ENCODE measurements at regions not wholly inside any gene's neighbourhood (a gene's known extent, or its start where the extent isn't known, plus 50 kb on each side); places are given as distances from the start of the nearest gene placed in this dataset.

DNA sequence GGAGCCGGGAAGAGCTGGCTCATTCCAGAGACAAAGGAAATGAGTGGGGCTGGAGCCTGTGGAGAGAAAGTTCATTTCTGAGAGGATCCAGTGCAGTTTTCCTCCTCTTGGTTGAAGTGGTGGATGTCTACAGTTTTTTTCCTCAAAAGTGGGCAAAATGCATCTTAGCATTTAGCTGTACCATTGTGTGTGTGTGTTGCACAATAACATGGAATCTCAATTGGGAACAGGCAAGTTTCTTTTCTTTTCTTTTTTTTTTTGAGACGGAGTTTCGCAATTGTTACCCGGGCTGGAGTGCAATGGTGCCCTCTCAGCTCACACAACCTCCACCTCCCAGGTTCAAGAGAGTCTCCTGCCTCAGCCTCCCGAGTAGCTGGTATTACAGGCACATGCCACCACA lies 101.5 kb upstream of the UBE2E1 start:
- TF ChIP-seq, protein P1, sequence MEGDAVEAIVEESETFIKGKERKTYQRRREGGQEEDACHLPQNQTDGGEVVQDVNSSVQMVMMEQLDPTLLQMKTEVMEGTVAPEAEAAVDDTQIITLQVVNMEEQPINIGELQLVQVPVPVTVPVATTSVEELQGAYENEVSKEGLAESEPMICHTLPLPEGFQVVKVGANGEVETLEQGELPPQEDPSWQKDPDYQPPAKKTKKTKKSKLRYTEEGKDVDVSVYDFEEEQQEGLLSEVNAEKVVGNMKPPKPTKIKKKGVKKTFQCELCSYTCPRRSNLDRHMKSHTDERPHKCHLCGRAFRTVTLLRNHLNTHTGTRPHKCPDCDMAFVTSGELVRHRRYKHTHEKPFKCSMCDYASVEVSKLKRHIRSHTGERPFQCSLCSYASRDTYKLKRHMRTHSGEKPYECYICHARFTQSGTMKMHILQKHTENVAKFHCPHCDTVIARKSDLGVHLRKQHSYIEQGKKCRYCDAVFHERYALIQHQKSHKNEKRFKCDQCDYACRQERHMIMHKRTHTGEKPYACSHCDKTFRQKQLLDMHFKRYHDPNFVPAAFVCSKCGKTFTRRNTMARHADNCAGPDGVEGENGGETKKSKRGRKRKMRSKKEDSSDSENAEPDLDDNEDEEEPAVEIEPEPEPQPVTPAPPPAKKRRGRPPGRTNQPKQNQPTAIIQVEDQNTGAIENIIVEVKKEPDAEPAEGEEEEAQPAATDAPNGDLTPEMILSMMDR (IDR thresholded peaks at IDR 0.05) = no peak
- Mint-ChIP-seq H3K4me3 (no peak overlapping the region), H3K9me3 (no peaks in the 10 kb centered on the region), H3K4me1 (ENCODE audit: low read depth) (no peaks in the 10 kb centered on the region), H3K27me3 (no peaks in the 10 kb centered on the region), H3K36me3 (ENCODE audit: low read depth) (no peaks in the 10 kb centered on the region), H3K27ac (no peak overlapping the region)
- ChIA-PET POLR2A (no interaction called here), CTCF (no interaction called here)
- Histone ChIP-seq H3K4me3 (ENCODE audit: low read length) (no peak overlapping the region), H3K27ac (ENCODE audit: low read depth in 1 of 2, low read length in 2 of 2) (no peak overlapping the region), H3K9me3 (ENCODE audit: control insufficient read depth in 1 of 2, insufficient read depth in 1 of 2, low read length in 2 of 2) (no peaks in the 10 kb centered on the region), H3K4me1 (ENCODE audit: insufficient read depth, low read length) (no peaks in the 10 kb centered on the region), H3K27me3 (ENCODE audit: control insufficient read depth in 1 of 2, insufficient read depth in 2 of 2, low read length in 2 of 2) (peaks cover 0 to 4% of the 10 kb centered on the region in 2 experiments), H3K36me3 (ENCODE audit: insufficient read depth, low read length) (no peaks in the 10 kb centered on the region)
- DNase-seq (no peak), ATAC-seq (ENCODE audit: poor library complexity) (no peak)
- intact Hi-C loops (cut with DNase I, micrococcal nuclease) = no loop called here

DNA sequence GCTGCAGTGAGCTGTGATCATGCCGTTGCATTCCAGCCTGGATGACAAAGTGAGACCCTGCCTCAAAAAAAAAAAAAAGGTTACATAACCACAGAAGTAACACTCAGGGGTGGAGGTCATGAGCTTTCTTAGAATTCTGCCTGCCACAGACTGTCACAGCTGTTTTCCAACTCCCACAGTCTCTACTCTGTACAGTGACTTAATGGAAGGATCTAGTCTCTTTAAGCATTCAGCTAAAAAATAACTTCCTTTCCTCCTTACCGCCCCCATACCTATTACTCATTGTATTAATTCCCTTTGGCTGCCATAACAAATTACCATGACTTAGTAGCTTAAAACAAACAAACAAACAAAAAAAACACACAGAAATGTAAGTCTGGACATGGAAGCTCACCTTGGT lies 99.6 kb upstream of the UBE2E1 start:
- TF ChIP-seq, protein P1 (IDR thresholded peaks at IDR 0.05) = no peak
- intact Hi-C loops (cut with DNase I, micrococcal nuclease) = no loop called here
- Mint-ChIP-seq H3K9me3 (no peaks in the 10 kb centered on the region), H3K36me3 (ENCODE audit: low read depth) (no peaks in the 10 kb centered on the region), H3K4me3 (no peak overlapping the region), H3K27ac (no peak overlapping the region), H3K4me1 (ENCODE audit: low read depth) (no peaks in the 10 kb centered on the region), H3K27me3 (no peaks in the 10 kb centered on the region)
- no peaks in the 10 kb centered on the region for H3K9me3 ChIP-seq (ENCODE audit: control insufficient read depth in 1 of 2, insufficient read depth in 1 of 2, low read length in 2 of 2)
- ATAC-seq (ENCODE audit: poor library complexity) (no peak), DNase-seq (no peak)
- no peak overlapping the region for H3K4me3 ChIP-seq (ENCODE audit: low read length)
- peaks cover 0 to 4% of the 10 kb centered on the region in 2 experiments for H3K27me3 ChIP-seq (ENCODE audit: control insufficient read depth in 1 of 2, insufficient read depth in 2 of 2, low read length in 2 of 2)
- H3K4me1 ChIP-seq (ENCODE audit: insufficient read depth, low read length) = no peaks in the 10 kb centered on the region
- ChIA-PET POLR2A (no interaction called here), CTCF (no interaction called here)
- H3K27ac ChIP-seq (ENCODE audit: low read depth in 1 of 2, low read length in 2 of 2) = no peak overlapping the region
- no peaks in the 10 kb centered on the region for H3K36me3 ChIP-seq (ENCODE audit: insufficient read depth, low read length)

DNA sequence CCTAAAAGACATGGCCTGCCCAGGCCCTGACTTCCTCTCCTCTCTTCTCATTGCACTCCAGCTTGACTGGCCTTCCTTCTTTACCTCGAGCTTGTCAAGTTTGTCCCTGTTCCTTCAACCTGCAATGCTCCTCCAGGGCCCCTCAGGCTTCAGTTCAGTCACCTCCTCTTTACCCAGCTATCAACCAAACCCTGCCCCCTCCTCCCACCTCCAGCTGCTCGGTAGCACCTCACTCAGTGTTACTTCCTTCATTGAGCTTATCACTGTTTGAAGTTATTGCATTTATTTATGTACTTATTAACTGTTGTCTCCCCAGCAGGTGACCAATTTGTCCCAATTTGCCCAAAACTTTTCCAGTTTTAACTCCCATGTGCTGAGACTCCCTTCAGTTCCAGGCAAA lies 95.8 kb upstream of the UBE2E1 start:
- Mint-ChIP-seq H3K27me3 (no peaks in the 10 kb centered on the region), H3K9me3 (no peaks in the 10 kb centered on the region), H3K27ac (no peak overlapping the region), H3K36me3 (ENCODE audit: low read depth) (no peaks in the 10 kb centered on the region), H3K4me1 (ENCODE audit: low read depth) (no peaks in the 10 kb centered on the region), H3K4me3 (no peak overlapping the region)
- TF ChIP-seq, protein P1 (IDR thresholded peaks at IDR 0.05) = no peak
- intact Hi-C loops (cut with DNase I, micrococcal nuclease) = no loop called here
- ATAC-seq (ENCODE audit: poor library complexity) (no peak), DNase-seq (no peak)
- Histone ChIP-seq H3K4me3 (ENCODE audit: low read length) (no peak overlapping the region), H3K4me1 (ENCODE audit: insufficient read depth, low read length) (no peaks in the 10 kb centered on the region), H3K9me3 (ENCODE audit: control insufficient read depth in 1 of 2, insufficient read depth in 1 of 2, low read length in 2 of 2) (no peaks in the 10 kb centered on the region), H3K27me3 (ENCODE audit: control insufficient read depth in 1 of 2, insufficient read depth in 2 of 2, low read length in 2 of 2) (peaks cover 0 to 10% of the 10 kb centered on the region in 2 experiments), H3K27ac (ENCODE audit: low read depth in 1 of 2, low read length in 2 of 2) (no peak overlapping the region), H3K36me3 (ENCODE audit: insufficient read depth, low read length) (no peaks in the 10 kb centered on the region)
- ChIA-PET POLR2A (no interaction called here), CTCF (no interaction called here)
